HFF-Myc (cell line): ENCODE measurements at regions not wholly inside any gene's neighbourhood (a gene's known extent, or its start where the extent isn't known, plus 50 kb on each side); places are given as distances from the start of the nearest gene placed in this dataset.
"Not testable (repeated sequence)": the region's sequence is repeated elsewhere in the genome, so short reads cannot be mapped to it uniquely, and the experiment has no call there.

Experiments
- DNase-seq: peaks from one replicate; pipeline ENCODE4 v3.0.0-alpha.2; 2011; ENCODE audit warnings: low read depth; ENCODE audit errors: extremely low read depth
- H3K4me3 ChIP-seq: replicated peaks from 2 replicates; pipeline ENCODE4 v1.5.1; 2011; ENCODE audit warnings: low read depth, mild to moderate bottlenecking, control low read depth, low read length
- CTCF ChIP-seq: IDR thresholded peaks from 2 replicates; pipeline ENCODE4 v1.5.1; 2012; ENCODE audit warnings: mild to moderate bottlenecking, low read depth, low read length, control low read depth; ENCODE audit errors: missing control alignments

- H3K4me3 ChIP-seq, result no peak overlapping the region
- DNase-seq, result no peak
- no peak for TF ChIP-seq CTCF
Measured at GRCh38 chr4:27692868-27693634, 832.4 kb downstream of the STIM2 start.

DNA sequence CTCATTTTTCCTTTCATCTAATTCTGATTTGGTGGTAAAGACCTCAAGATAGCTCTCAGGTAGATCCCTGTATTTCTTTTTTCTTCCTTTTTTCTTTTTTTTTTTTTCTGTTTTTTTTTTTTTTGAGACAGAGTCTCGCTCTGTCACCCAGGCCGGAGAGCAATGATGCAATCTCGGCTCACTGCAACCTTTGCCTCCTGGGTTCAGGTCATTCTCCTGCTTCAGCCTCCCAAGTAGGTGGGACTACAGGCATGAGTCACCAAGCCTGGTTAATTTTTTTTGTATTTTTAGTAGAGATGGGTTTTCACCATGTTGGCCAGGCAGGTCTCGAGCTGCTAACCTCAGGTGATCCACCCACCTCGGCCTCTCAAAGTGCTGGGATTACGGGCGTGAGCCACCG is 835.6 kb downstream of the STIM2 start:
- not testable (repeated sequence) for DNase-seq, H3K4me3 ChIP-seq

DNA sequence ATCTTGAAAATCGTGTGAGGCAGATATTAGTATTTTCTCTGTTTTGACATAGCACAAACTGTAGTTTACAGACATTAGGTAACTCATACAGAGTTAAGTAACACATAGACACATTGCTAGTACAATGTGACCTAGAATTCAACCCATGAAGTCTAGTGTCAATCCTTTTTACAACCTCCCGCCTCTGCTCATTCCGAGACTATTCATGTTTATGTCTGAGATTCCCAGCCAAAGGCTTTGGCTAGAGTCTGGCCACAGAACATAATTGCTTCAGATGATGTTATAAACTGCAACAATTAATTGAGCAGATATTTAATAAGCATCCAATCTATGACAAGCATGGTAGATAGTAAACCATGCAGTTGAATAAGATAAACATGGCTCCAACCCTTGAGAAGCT is 841.0 kb downstream of the STIM2 start:
- TF ChIP-seq CTCF, result no peak
- no peak overlapping the region for H3K4me3 ChIP-seq

DNA sequence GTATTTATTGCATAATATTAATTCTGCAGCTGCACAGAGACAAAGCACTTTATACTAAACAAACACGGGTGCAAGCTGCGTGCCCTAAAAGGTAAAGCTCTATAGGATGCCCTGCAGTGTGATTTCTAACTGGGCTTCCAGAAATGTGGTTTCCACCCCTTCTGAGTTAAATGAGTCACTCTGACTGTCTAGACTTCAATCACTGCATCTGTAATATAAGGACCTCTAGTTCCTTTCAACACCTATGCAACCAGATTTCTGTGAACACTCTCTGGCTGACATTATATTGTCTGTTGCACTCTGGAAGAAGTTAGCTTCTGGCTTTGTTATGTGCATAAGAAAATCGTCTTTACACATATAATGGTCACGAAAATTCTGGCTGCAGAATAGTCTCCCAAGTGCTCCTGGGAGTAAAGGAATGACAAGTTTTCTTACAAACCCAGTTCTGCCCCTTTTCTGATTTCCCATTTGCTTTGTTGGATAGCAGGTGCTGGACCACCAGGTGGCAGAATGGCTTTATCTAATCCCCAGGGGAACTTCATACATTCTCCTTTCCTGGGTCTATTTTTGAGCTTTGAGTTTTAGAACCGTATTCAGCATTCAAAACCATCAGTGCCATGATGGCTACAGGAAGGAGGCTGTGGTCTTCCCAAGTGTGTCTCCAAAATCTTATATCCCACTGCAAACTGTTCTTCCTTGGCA is 842.2 kb downstream of the STIM2 start:
- no peak overlapping the region for H3K4me3 ChIP-seq
- no peak for DNase-seq
- TF ChIP-seq CTCF, result peak; percentile 34

More for the DNA sequence above, 841.0 kb downstream of the STIM2 start:
- no peak for DNase-seq

DNA sequence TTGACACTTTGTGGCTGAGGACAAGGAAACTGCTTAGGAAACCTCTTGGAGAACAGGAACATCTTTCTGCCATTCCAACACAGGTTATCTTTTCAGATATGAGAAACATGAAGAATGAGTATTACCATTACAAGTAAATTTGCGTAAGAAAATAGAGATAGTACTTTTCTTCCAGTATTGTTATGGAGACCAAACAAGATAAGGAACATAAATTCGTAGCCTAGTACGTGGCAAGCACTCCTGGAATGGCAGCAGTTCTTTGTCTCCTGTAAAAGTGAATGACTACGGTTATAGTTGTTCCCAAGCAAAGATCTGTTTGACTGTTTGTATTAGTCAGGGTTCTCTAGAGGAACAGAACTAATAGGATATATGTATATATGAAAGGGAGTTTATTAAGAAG is 843.1 kb downstream of the STIM2 start:
- TF ChIP-seq CTCF, result no peak
- H3K4me3 ChIP-seq, result no peak overlapping the region

GRCh38 chr4:27711041-27711440 is 850.4 kb downstream of the STIM2 start:
- no peak for TF ChIP-seq CTCF
- H3K4me3 ChIP-seq, result no peak overlapping the region
- no peak for DNase-seq

More for the DNA sequence above, 843.1 kb downstream of the STIM2 start:
- no peak for DNase-seq

GRCh38 chr4:27714073-27714472 is 853.4 kb downstream of the STIM2 start:
- no peak overlapping the region for H3K4me3 ChIP-seq
- no peak for TF ChIP-seq CTCF
- DNase-seq, result no peak
